ENCODE measurements at regions not wholly inside any gene's neighbourhood (a gene's known extent, or its start where the extent isn't known, plus 50 kb on each side); places are given as distances from the start of the nearest gene placed in this dataset.
A peak's percentile ranks its signal among the peaks of the same experiment; 100 is the strongest.

GRCh38 chr18:51611326-51611725 is 413.8 kb upstream of the MEX3C start:
- no peak overlapping the region for H3K4me3 ChIP-seq
- no peak for ATAC-seq
- no peak for FAIRE-seq
- WGBS (ENCODE audit: missing lambda C conversion rate) = 53% methylated on average over 1 of the region's 1 CpG
- no peaks in the 10 kb centered on the region for H3K9me3 ChIP-seq
- DNase-seq (ENCODE audit: low read depth in 1 of 2, low spot score in 1 of 2) = no peak
- peaks cover 28% of the 10 kb centered on the region for H3K4me1 ChIP-seq
- POLR2A ChIA-PET = no interaction called here
- H3K27ac ChIP-seq = no peak overlapping the region
- CTCF ChIA-PET = interaction anchor here (1.1 to 2.3 kb wide), 3 partner anchors 9 to 57 kb away, joined by 3 to 9 read pairs (median 4); no protein-coding TSS in a partner anchor
- H3K4me2 ChIP-seq = no peak overlapping the region
- TF ChIP-seq BHLHE40 (IDR thresholded peaks at IDR 0.05; ENCODE audit: low read depth, low read length) (no peak), POLR2A (IDR thresholded peaks at IDR 0.05; ENCODE audit: low read length) (no peak), HOXA7 (CRISPR knock-in tag; IDR thresholded peaks at IDR 0.05) (no peak), NFE2L2 (conservative IDR thresholded peaks at IDR 0.05; ENCODE audit: low read length) (no peak), ATOH8 (CRISPR knock-in tag; IDR thresholded peaks at IDR 0.05; ENCODE audit: low read depth) (no peak), ESRRA (IDR thresholded peaks at IDR 0.05; ENCODE audit: borderline replicate concordance, low read length) (no peak), JUNB (IDR thresholded peaks at IDR 0.05) (no peak), ZSCAN20 (CRISPR knock-in tag; IDR thresholded peaks at IDR 0.05) (no peak), EP300 (IDR thresholded peaks at IDR 0.05) (no peak), MAFK (IDR thresholded peaks at IDR 0.05; ENCODE audit: partially characterized antibody) (no peak), RCOR1 (IDR thresholded peaks at IDR 0.05; ENCODE audit: low read depth, low read length) (no peak), EHF (CRISPR knock-in tag; IDR thresholded peaks at IDR 0.05) (no peak), HES2 (IDR thresholded peaks at IDR 0.05) (no peak), JUN (IDR thresholded peaks at IDR 0.05) (no peak), HDAC2 (IDR thresholded peaks at IDR 0.05) (no peak), ZNF302 (CRISPR knock-in tag; IDR thresholded peaks at IDR 0.05) (no peak)
- TF ChIP-seq, protein P1, sequence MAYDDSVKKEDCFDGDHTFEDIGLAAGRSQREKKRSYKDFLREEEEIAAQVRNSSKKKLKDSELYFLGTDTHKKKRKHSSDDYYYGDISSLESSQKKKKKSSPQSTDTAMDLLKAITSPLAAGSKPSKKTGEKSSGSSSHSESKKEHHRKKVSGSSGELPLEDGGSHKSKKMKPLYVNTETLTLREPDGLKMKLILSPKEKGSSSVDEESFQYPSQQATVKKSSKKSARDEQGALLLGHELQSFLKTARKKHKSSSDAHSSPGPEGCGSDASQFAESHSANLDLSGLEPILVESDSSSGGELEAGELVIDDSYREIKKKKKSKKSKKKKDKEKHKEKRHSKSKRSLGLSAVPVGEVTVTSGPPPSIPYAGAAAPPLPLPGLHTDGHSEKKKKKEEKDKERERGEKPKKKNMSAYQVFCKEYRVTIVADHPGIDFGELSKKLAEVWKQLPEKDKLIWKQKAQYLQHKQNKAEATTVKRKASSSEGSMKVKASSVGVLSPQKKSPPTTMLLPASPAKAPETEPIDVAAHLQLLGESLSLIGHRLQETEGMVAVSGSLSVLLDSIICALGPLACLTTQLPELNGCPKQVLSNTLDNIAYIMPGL (CRISPR knock-in tag; IDR thresholded peaks at IDR 0.05; ENCODE audit: borderline replicate concordance) = no peak

- Histone ChIP-seq H3K9me3 (no peaks in the 10 kb centered on the region), H3K27ac (peak overlapping the region; percentile 87 to 88), H3K4me2 (peak overlapping the region; percentile 71), H3K4me1 (peaks cover 50% of the 10 kb centered on the region), H3K4me3 (no peak overlapping the region)
- WGBS (ENCODE audit: missing lambda C conversion rate) = 1% methylated on average over 5 of the region's 5 CpGs
- ChIA-PET POLR2A (interaction anchor here (0.7 to 1.5 kb wide), 2 partner anchors 416 to 687 kb away, joined by 4 to 18 read pairs; partner anchors contain the start of gene MEX3C), CTCF (interaction anchor here (0.9 kb wide), 1 partner anchor 416 kb away, joined by 3 read pairs; the partner anchor contains the start of gene MEX3C)
- ATAC-seq (peak; percentile 91), DNase-seq (ENCODE audit: low read depth in 1 of 2, low spot score in 1 of 2) (peak; percentile 55 to 90), FAIRE-seq (peak; percentile 46)
- TF ChIP-seq ZFP36 (IDR thresholded peaks at IDR 0.05; ENCODE audit: borderline replicate concordance, partially characterized antibody) = no peak
- TF ChIP-seq, protein P1 (CRISPR knock-in tag; IDR thresholded peaks at IDR 0.05; ENCODE audit: borderline replicate concordance) = no peak
- TF ChIP-seq MAZ (IDR thresholded peaks at IDR 0.05; ENCODE audit: borderline replicate concordance, low read depth, low read length) = no peak
- TF ChIP-seq POLR2AphosphoS2 (conservative IDR thresholded peaks at IDR 0.05; ENCODE audit: low read length) = no peak
- no peak for TF ChIP-seq HOXB13 (CRISPR knock-in tag; IDR thresholded peaks at IDR 0.05; ENCODE audit: low read depth)
- TF ChIP-seq, protein P2, sequence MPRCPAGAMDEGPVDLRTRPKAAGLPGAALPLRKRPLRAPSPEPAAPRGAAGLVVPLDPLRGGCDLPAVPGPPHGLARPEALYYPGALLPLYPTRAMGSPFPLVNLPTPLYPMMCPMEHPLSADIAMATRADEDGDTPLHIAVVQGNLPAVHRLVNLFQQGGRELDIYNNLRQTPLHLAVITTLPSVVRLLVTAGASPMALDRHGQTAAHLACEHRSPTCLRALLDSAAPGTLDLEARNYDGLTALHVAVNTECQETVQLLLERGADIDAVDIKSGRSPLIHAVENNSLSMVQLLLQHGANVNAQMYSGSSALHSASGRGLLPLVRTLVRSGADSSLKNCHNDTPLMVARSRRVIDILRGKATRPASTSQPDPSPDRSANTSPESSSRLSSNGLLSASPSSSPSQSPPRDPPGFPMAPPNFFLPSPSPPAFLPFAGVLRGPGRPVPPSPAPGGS (IDR thresholded peaks at IDR 0.05) = peak; percentile 66; the same call in 1 of the 3 replicates
- TF ChIP-seq CEBPB (IDR thresholded peaks at IDR 0.05) = peak; percentile 79 to 84
- TF ChIP-seq RAD21 (conservative IDR thresholded peaks at IDR 0.05 in 1 of 2, IDR thresholded peaks at IDR 0.05 in 1 of 2) = peak in 1 of 2 experiments; percentile 9; a peak in 1 of 5 replicates
- no peak for TF ChIP-seq EHMT2 (IDR thresholded peaks at IDR 0.05; ENCODE audit: low read depth)
- TF ChIP-seq FOSL2 (IDR thresholded peaks at IDR 0.05) = peak; percentile 85
- peak; percentile 67 for TF ChIP-seq FOSL2 (CRISPR knock-in tag; IDR thresholded peaks at IDR 0.05)
- peak; percentile 18; the same call in 1 of the 3 replicates for TF ChIP-seq SMC3 (IDR thresholded peaks at IDR 0.05)
- peak; percentile 78 to 90; a peak in 3 of 5 replicates for TF ChIP-seq JUN (IDR thresholded peaks at IDR 0.05)
- TF ChIP-seq CHD2 (IDR thresholded peaks at IDR 0.05; ENCODE audit: low read length, partially characterized antibody) = no peak
- TF ChIP-seq JUNB (IDR thresholded peaks at IDR 0.05) = peak; percentile 94
- TF ChIP-seq BHLHE40 (IDR thresholded peaks at IDR 0.05; ENCODE audit: low read depth, low read length) = no peak
- TF ChIP-seq CHD4 (IDR thresholded peaks at IDR 0.05; ENCODE audit: borderline replicate concordance) = no peak
- TF ChIP-seq RFX5 (IDR thresholded peaks at IDR 0.05) = peak; percentile 96
- no peak for TF ChIP-seq FOXS1 (CRISPR knock-in tag; IDR thresholded peaks at IDR 0.05)
- peak; percentile 84 for TF ChIP-seq MAFK (IDR thresholded peaks at IDR 0.05; ENCODE audit: partially characterized antibody)
- peak; percentile 57; the same call in 1 of the 2 replicates for TF ChIP-seq HES2 (IDR thresholded peaks at IDR 0.05)
- no peak for TF ChIP-seq KDM5A (IDR thresholded peaks at IDR 0.05)
Measured at GRCh38 chr18:51614033-51614432, 416.6 kb upstream of the MEX3C start.

All from A549 (cell line).